ENCODE measurements at regions not wholly inside any gene's neighbourhood (a gene's known extent, or its start where the extent isn't known, plus 50 kb on each side); places are given as distances from the start of the nearest gene placed in this dataset.
"Not testable (repeated sequence)": the region's sequence is repeated elsewhere in the genome, so short reads cannot be mapped to it uniquely, and the experiment has no call there.

DNA sequence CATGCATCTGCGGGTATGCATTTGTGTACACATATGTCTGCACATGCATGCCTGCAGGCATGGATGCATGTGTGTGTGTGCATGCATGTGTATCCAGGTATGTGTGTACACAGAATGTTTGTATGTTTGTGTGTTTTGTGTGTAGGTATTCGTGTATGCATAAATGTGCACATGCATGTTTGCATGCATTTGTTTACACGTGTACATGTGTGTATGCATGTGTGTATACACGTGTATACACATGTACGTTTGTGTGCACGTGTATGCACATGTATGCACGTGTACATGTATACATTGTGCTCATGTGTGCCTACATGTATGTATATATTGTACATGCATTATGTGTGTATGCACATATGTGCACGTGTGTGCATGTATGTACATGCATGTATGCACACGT, 171.4 kb upstream of the ZNF322 start:
- H3K4me1 ChIP-seq (ENCODE audit: insufficient read depth); H2AFZ ChIP-seq; H3K27me3 ChIP-seq (replicated peaks; ENCODE audit: insufficient read depth); H3K4me2 ChIP-seq (ENCODE audit: unreplicated experiment); H3F3A ChIP-seq (ENCODE audit: insufficient read depth); H3K36me3 ChIP-seq (ENCODE audit: low read depth); H3K9ac ChIP-seq; H4K20me1 ChIP-seq (ENCODE audit: insufficient read depth); H3K9me2 ChIP-seq (ENCODE audit: insufficient read depth); in situ Hi-C loops (cut with MboI); H3K9me3 ChIP-seq (ENCODE audit: low read depth); H3K4me3 ChIP-seq; H3K27ac ChIP-seq; DNase-seq; H3K79me2 ChIP-seq (ENCODE audit: insufficient read depth): not testable (repeated sequence)
- WGBS, 2 experiments (ENCODE audit: low coverage in 1 of 2, low lambda C conversion rate in 2 of 2, missing lambda C conversion rate in 2 of 2) = 49 to 52% methylated on average over 9 of the region's 9 CpGs

DNA sequence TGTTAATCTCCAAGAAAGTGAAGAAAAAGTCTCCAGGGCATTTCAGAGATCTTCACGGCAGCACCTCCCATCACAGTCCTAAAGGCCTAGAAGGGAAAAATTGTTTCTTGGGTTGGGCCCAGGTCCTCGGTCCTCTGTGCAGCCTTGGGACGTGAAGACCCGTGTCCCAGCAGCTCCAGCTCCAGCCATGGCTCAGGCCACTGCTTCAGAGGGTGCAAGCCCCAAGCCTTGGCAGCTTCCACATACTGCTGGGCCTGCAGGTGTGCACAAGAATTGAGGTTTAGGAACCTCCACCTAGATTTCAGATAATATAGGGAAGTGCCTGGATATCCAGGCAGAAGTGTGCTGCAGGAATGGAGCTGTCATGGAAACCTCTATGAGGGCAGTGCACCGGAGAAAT, 176.2 kb upstream of the ZNF322 start:
- H3K9ac ChIP-seq; DNase-seq; H3K36me3 ChIP-seq (ENCODE audit: low read depth); H3K27ac ChIP-seq; H3K9me3 ChIP-seq (ENCODE audit: low read depth); H3K4me2 ChIP-seq (ENCODE audit: unreplicated experiment); H2AFZ ChIP-seq; H3F3A ChIP-seq (ENCODE audit: insufficient read depth); H3K27me3 ChIP-seq (replicated peaks; ENCODE audit: insufficient read depth); H3K9me2 ChIP-seq (ENCODE audit: insufficient read depth); H4K20me1 ChIP-seq (ENCODE audit: insufficient read depth); H3K79me2 ChIP-seq (ENCODE audit: insufficient read depth); H3K4me1 ChIP-seq (ENCODE audit: insufficient read depth); in situ Hi-C loops (cut with MboI); H3K4me3 ChIP-seq: not testable (repeated sequence)
- WGBS, 2 experiments (ENCODE audit: low coverage in 1 of 2, low lambda C conversion rate in 2 of 2, missing lambda C conversion rate in 2 of 2) = 48 to 58% methylated on average over 5 of the region's 5 CpGs

GRCh38 chr6:26836657-26837056, 177.1 kb upstream of the ZNF322 start:
- H3K4me1 ChIP-seq (ENCODE audit: insufficient read depth); DNase-seq; H4K20me1 ChIP-seq (ENCODE audit: insufficient read depth): not testable (repeated sequence)

DNA sequence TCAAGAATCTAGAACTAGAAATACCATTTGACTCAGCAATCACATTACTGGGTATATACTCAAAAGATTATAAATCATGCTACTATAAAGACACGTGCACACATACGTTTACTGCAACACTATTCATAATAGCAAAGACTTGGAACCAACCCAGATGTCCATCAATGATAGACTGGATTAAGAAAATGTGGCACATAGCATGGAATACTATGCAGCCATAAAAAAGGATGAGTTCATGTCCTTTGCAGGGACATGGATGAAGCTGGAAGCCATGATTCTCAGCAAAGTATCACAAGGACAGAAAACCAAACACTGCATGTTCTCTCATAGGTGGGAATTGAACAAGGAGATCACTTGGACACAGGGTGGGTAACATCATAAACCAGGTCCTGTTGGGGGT, 185.3 kb upstream of the ZNF322 start:
- H3K36me3 ChIP-seq (ENCODE audit: low read depth); in situ Hi-C loops (cut with MboI): not testable (repeated sequence)

More at GRCh38 chr6:26836657-26837056, 177.1 kb upstream of the ZNF322 start:
- H2AFZ ChIP-seq; H3K9ac ChIP-seq; H3F3A ChIP-seq (ENCODE audit: insufficient read depth); H3K36me3 ChIP-seq (ENCODE audit: low read depth); H3K79me2 ChIP-seq (ENCODE audit: insufficient read depth); H3K9me2 ChIP-seq (ENCODE audit: insufficient read depth); H3K27ac ChIP-seq; H3K9me3 ChIP-seq (ENCODE audit: low read depth); H3K27me3 ChIP-seq (replicated peaks; ENCODE audit: insufficient read depth); in situ Hi-C loops (cut with MboI); H3K4me2 ChIP-seq (ENCODE audit: unreplicated experiment); H3K4me3 ChIP-seq: not testable (repeated sequence)

GRCh38 chr6:26857289-26857688, 197.7 kb upstream of the ZNF322 start:
- H2AFZ ChIP-seq; H3K9ac ChIP-seq; H3K9me3 ChIP-seq (ENCODE audit: low read depth); H3K79me2 ChIP-seq (ENCODE audit: insufficient read depth); H3K9me2 ChIP-seq (ENCODE audit: insufficient read depth); H3K27ac ChIP-seq; H3K36me3 ChIP-seq (ENCODE audit: low read depth); DNase-seq; in situ Hi-C loops (cut with MboI); H3K4me3 ChIP-seq; H3K4me2 ChIP-seq (ENCODE audit: unreplicated experiment); H4K20me1 ChIP-seq (ENCODE audit: insufficient read depth); H3K27me3 ChIP-seq (replicated peaks; ENCODE audit: insufficient read depth): not testable (repeated sequence)
- WGBS, 2 experiments (ENCODE audit: low coverage in 1 of 2, low lambda C conversion rate in 2 of 2, missing lambda C conversion rate in 2 of 2) = 47 to 63% methylated on average over 1 of the region's 2 CpGs
- Histone ChIP-seq H3F3A (ENCODE audit: insufficient read depth) (peaks cover 13% of the 10 kb centered on the region), H3K4me1 (ENCODE audit: insufficient read depth) (peaks cover 13% of the 10 kb centered on the region)

More for the DNA sequence above, 185.3 kb upstream of the ZNF322 start:
- not testable (repeated sequence) for H3K27me3 ChIP-seq (replicated peaks; ENCODE audit: insufficient read depth); H4K20me1 ChIP-seq (ENCODE audit: insufficient read depth); H3K4me3 ChIP-seq; H3K4me1 ChIP-seq (ENCODE audit: insufficient read depth); H3K79me2 ChIP-seq (ENCODE audit: insufficient read depth); H3K9me2 ChIP-seq (ENCODE audit: insufficient read depth); H3K9me3 ChIP-seq (ENCODE audit: low read depth); H3F3A ChIP-seq (ENCODE audit: insufficient read depth); H2AFZ ChIP-seq; H3K9ac ChIP-seq; H3K27ac ChIP-seq; H3K4me2 ChIP-seq (ENCODE audit: unreplicated experiment); DNase-seq
- 62 to 74% methylated on average over 2 of the region's 2 CpGs for WGBS, 2 experiments (ENCODE audit: low coverage in 1 of 2, low lambda C conversion rate in 2 of 2, missing lambda C conversion rate in 2 of 2)

- H3K36me3 ChIP-seq (ENCODE audit: low read depth); H4K20me1 ChIP-seq (ENCODE audit: insufficient read depth); H3K9me2 ChIP-seq (ENCODE audit: insufficient read depth); H3K79me2 ChIP-seq (ENCODE audit: insufficient read depth); H3K9me3 ChIP-seq (ENCODE audit: low read depth); in situ Hi-C loops (cut with MboI); H2AFZ ChIP-seq; H3K9ac ChIP-seq; H3K27me3 ChIP-seq (replicated peaks; ENCODE audit: insufficient read depth): not testable (repeated sequence)
- peak; percentile 45 for DNase-seq
- peak overlapping the region; percentile 34; the same call in 1 of the 2 replicates for H3K4me3 ChIP-seq
- peaks cover 13% of the 10 kb centered on the region for H3F3A ChIP-seq (ENCODE audit: insufficient read depth)
- peaks cover 13% of the 10 kb centered on the region for H3K4me1 ChIP-seq (ENCODE audit: insufficient read depth)
- 0 to 2% methylated on average over 3 of the region's 5 CpGs for WGBS, 2 experiments (ENCODE audit: low coverage in 1 of 2, low lambda C conversion rate in 2 of 2, missing lambda C conversion rate in 2 of 2)
- H3K4me2 ChIP-seq (ENCODE audit: unreplicated experiment) = peak overlapping the region; percentile 38
- H3K27ac ChIP-seq = peak overlapping the region; percentile 47
Measured at GRCh38 chr6:26859067-26859770, 199.7 kb upstream of the ZNF322 start.

DNA sequence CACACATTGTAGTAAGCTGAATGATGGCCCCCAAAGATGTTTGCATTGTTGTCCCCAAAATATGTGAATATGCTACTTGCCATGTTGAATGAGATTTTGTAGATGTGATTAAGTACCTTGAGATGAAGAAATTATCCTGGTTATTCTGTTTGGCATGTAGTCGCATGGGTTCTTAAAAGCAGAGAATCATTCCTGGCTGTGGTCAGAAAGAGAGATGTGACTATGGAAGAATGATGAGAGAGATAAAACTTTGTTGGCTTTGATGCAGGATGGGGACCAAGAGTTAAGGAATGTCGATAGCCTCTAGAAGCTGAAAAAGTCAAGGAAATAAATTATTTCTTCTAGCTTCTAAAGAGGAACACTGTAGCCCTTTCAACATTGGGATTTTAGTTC, 200.2 kb upstream of the ZNF322 start:
- H2AFZ ChIP-seq; H3K27me3 ChIP-seq (replicated peaks; ENCODE audit: insufficient read depth); H3K9me2 ChIP-seq (ENCODE audit: insufficient read depth); H3K9me3 ChIP-seq (ENCODE audit: low read depth); H3K9ac ChIP-seq; H3K36me3 ChIP-seq (ENCODE audit: low read depth); in situ Hi-C loops (cut with MboI); H4K20me1 ChIP-seq (ENCODE audit: insufficient read depth); H3K79me2 ChIP-seq (ENCODE audit: insufficient read depth); H3K4me3 ChIP-seq: not testable (repeated sequence)
- Histone ChIP-seq H3K4me2 (ENCODE audit: unreplicated experiment) (peak overlapping the region; percentile 30), H3F3A (ENCODE audit: insufficient read depth) (peaks cover 13% of the 10 kb centered on the region), H3K4me1 (ENCODE audit: insufficient read depth) (peaks cover 13% of the 10 kb centered on the region), H3K27ac (peak overlapping the region; percentile 47)
- DNase-seq = peak; percentile 3
- WGBS, 2 experiments (ENCODE audit: low coverage in 1 of 2, low lambda C conversion rate in 2 of 2, missing lambda C conversion rate in 2 of 2) = 33 to 51% methylated on average over 2 of the region's 2 CpGs

GRCh38 chr6:26861913-26862312, 202.4 kb upstream of the ZNF322 start:
- H3K27me3 ChIP-seq (replicated peaks; ENCODE audit: insufficient read depth); H3K79me2 ChIP-seq (ENCODE audit: insufficient read depth); H3K4me2 ChIP-seq (ENCODE audit: unreplicated experiment); in situ Hi-C loops (cut with MboI); H3K9ac ChIP-seq; H4K20me1 ChIP-seq (ENCODE audit: insufficient read depth); H2AFZ ChIP-seq; DNase-seq; H3K27ac ChIP-seq; H3K4me3 ChIP-seq; H3K36me3 ChIP-seq (ENCODE audit: low read depth); H3K9me2 ChIP-seq (ENCODE audit: insufficient read depth); H3K9me3 ChIP-seq (ENCODE audit: low read depth): not testable (repeated sequence)
- H3K4me1 ChIP-seq (ENCODE audit: insufficient read depth) = peaks cover 13% of the 10 kb centered on the region
- WGBS, 2 experiments (ENCODE audit: low coverage in 1 of 2, low lambda C conversion rate in 2 of 2, missing lambda C conversion rate in 2 of 2) = 58 to 81% methylated on average over 2 of the region's 2 CpGs
- peaks cover 13% of the 10 kb centered on the region for H3F3A ChIP-seq (ENCODE audit: insufficient read depth)

Data from GM23248 (cell line).